ENCODE measurements at regions not wholly inside any gene's neighbourhood (a gene's known extent, or its start where the extent isn't known, plus 50 kb on each side); places are given as distances from the start of the nearest gene placed in this dataset.

DNA sequence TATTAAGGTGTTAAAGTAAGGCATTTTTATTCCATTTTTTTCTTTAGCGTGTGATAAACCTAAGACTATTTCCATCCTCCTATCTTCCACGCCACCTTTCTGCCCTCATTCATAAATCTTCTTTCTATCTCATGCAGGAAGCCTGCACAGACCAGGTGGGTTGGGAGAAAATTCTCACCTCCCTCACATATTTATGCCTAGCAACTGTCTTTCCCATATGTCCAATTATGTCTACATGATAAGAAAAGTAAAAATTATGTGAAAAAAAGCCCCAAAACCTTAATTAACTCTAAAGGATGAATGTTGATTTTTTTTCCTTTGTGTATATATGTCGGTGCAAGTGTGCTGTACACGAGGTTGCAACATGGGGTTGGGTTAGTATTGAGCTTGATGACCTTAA is 225.6 kb upstream of the GCFC2 start:
- Histone ChIP-seq H3K4me3 (no peak overlapping the region), H3K9me3 (no peaks in the 10 kb centered on the region), H3K27me3 (no peaks in the 10 kb centered on the region), H3K4me1 (no peaks in the 10 kb centered on the region), H3K36me3 (no peaks in the 10 kb centered on the region), H3K27ac (no peak overlapping the region)
- ATAC-seq: no peak
- no peak for TF ChIP-seq POLR2A (IDR thresholded peaks at IDR 0.05)
- TF ChIP-seq, protein P1, sequence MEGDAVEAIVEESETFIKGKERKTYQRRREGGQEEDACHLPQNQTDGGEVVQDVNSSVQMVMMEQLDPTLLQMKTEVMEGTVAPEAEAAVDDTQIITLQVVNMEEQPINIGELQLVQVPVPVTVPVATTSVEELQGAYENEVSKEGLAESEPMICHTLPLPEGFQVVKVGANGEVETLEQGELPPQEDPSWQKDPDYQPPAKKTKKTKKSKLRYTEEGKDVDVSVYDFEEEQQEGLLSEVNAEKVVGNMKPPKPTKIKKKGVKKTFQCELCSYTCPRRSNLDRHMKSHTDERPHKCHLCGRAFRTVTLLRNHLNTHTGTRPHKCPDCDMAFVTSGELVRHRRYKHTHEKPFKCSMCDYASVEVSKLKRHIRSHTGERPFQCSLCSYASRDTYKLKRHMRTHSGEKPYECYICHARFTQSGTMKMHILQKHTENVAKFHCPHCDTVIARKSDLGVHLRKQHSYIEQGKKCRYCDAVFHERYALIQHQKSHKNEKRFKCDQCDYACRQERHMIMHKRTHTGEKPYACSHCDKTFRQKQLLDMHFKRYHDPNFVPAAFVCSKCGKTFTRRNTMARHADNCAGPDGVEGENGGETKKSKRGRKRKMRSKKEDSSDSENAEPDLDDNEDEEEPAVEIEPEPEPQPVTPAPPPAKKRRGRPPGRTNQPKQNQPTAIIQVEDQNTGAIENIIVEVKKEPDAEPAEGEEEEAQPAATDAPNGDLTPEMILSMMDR (IDR thresholded peaks at IDR 0.05 in 4 of 5, conservative IDR thresholded peaks at IDR 0.05 in 1 of 5): no peak
- DNase-seq: no peak
- intact Hi-C loops (cut with DNase I; ENCODE audit: low total_unique reads): no loop called here
- in situ Hi-C loops (cut with MboI; ENCODE audit: low sequenced_read_pairs in 4 of 4): no loop called here

DNA sequence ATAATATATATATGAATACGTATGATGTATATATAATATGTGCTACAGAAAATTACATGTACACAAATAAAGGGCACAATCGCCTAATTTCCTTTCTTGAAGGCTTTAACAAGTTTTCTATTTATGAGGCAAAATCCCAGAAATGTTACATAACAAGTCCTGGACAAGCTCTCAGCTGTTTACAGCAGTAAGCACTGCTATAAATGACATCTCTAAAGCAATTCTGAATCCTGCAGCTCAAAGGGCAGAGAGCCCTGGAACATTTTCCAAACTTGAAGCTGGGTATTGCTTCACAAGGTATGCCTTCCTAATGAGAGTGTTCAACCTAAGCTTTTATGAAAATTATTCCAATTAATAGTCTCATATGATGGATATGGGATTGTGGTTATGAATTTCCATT is 222.3 kb upstream of the GCFC2 start:
- in situ Hi-C loops (cut with MboI; ENCODE audit: low sequenced_read_pairs in 4 of 4) (no loop called here), intact Hi-C loops (cut with DNase I; ENCODE audit: low total_unique reads) (no loop called here)
- Histone ChIP-seq H3K27me3 (no peaks in the 10 kb centered on the region), H3K36me3 (no peaks in the 10 kb centered on the region), H3K4me1 (no peaks in the 10 kb centered on the region), H3K4me3 (no peak overlapping the region), H3K9me3 (no peaks in the 10 kb centered on the region), H3K27ac (no peak overlapping the region)
- ATAC-seq: no peak
- no peak for TF ChIP-seq POLR2A (IDR thresholded peaks at IDR 0.05)
- TF ChIP-seq, protein P1 (IDR thresholded peaks at IDR 0.05 in 4 of 5, conservative IDR thresholded peaks at IDR 0.05 in 1 of 5): no peak
- no peak for DNase-seq

DNA sequence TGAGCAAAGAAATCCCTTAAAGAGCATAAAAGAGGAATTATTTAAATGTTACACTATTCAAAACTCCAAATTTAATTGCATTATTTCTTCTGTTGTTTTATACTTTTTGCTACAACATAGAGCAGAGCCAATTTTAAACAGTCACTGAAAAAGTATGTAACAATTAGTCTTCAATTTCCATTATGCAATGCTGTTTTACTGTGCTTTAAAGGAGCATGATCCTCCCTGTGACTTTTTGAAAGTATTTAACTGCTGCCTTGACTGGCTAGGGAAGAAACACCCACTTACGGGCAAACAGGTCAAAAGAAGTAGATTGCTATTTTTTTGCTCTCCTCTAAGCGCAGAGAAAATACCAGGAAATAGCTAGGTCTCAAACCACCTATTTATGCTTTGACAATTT is 217.4 kb upstream of the GCFC2 start:
- in situ Hi-C loops (cut with MboI; ENCODE audit: low sequenced_read_pairs in 4 of 4) (no loop called here), intact Hi-C loops (cut with DNase I; ENCODE audit: low total_unique reads) (no loop called here)
- H3K27ac ChIP-seq: no peak overlapping the region
- H3K9me3 ChIP-seq: no peaks in the 10 kb centered on the region
- H3K27me3 ChIP-seq: no peaks in the 10 kb centered on the region
- DNase-seq (no peak), ATAC-seq (no peak)
- no peaks in the 10 kb centered on the region for H3K36me3 ChIP-seq
- no peaks in the 10 kb centered on the region for H3K4me1 ChIP-seq
- TF ChIP-seq, protein P1 (IDR thresholded peaks at IDR 0.05 in 4 of 5, conservative IDR thresholded peaks at IDR 0.05 in 1 of 5): no peak
- no peak for TF ChIP-seq POLR2A (IDR thresholded peaks at IDR 0.05)
- no peak overlapping the region for H3K4me3 ChIP-seq

GRCh38 chr2:75925331-75926024 is 214.8 kb upstream of the GCFC2 start:
- intact Hi-C loops (cut with DNase I; ENCODE audit: low total_unique reads) (no loop called here), in situ Hi-C loops (cut with MboI; ENCODE audit: low sequenced_read_pairs in 4 of 4) (no loop called here)
- ATAC-seq (no peak), DNase-seq (no peak)
- no peak for TF ChIP-seq POLR2A (IDR thresholded peaks at IDR 0.05)
- TF ChIP-seq, protein P1 (IDR thresholded peaks at IDR 0.05 in 4 of 5, conservative IDR thresholded peaks at IDR 0.05 in 1 of 5): no peak
- Histone ChIP-seq H3K36me3 (no peaks in the 10 kb centered on the region), H3K4me3 (no peak overlapping the region), H3K27me3 (no peaks in the 10 kb centered on the region), H3K4me1 (no peaks in the 10 kb centered on the region), H3K9me3 (no peaks in the 10 kb centered on the region), H3K27ac (no peak overlapping the region)

- Histone ChIP-seq H3K27ac (no peak overlapping the region), H3K27me3 (no peaks in the 10 kb centered on the region), H3K4me3 (no peak overlapping the region), H3K36me3 (no peaks in the 10 kb centered on the region), H3K4me1 (no peaks in the 10 kb centered on the region), H3K9me3 (no peaks in the 10 kb centered on the region)
- intact Hi-C loops (cut with DNase I; ENCODE audit: low total_unique reads) (no loop called here), in situ Hi-C loops (cut with MboI; ENCODE audit: low sequenced_read_pairs in 4 of 4) (no loop called here)
- DNase-seq (no peak), ATAC-seq (no peak)
- TF ChIP-seq, protein P1 (IDR thresholded peaks at IDR 0.05 in 4 of 5, conservative IDR thresholded peaks at IDR 0.05 in 1 of 5): no peak
- TF ChIP-seq POLR2A (IDR thresholded peaks at IDR 0.05): no peak
Observed at GRCh38 chr2:75922191-75922590, 211.5 kb upstream of the GCFC2 start.
